ENCODE measurements at regions not wholly inside any gene's neighbourhood (a gene's known extent, or its start where the extent isn't known, plus 50 kb on each side); places are given as distances from the start of the nearest gene placed in this dataset.
"Not testable (repeated sequence)": the region's sequence is repeated elsewhere in the genome, so short reads cannot be mapped to it uniquely, and the experiment has no call there.

- DNase-seq (ENCODE audit: low spot score) (no peak), FAIRE-seq (no peak)
These were observed 375.9 kb downstream of the DAD1 start for GRCh38 chr14:22213120-22213519.

- DNase-seq (ENCODE audit: low spot score) (no peak), FAIRE-seq (no peak)
These were observed 378.1 kb downstream of the DAD1 start for GRCh38 chr14:22210906-22211305.

DNA sequence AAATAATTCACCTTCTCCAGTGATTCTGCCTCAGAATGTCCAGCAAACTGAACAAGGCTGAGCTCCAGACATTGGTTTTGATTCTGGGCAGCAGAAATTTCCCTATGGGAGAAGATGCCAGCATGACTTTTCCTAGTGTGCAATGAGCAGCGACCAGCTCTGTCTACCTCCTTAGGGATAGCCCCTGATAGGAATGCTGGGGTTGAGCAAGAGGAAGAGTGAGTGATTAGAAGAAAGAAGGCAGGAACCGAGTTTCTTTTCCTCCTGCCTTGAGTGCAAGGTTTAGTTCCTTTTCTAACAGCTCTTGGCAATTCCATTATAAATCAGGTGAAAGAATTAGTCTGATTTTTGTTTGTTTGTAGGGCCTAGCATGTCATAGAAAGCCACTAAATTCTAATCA lies 379.0 kb downstream of the DAD1 start:
- no peak for FAIRE-seq
- DNase-seq (ENCODE audit: low spot score), result no peak

GRCh38 chr14:22203036-22203435 lies 386.0 kb downstream of the DAD1 start:
- no peak for FAIRE-seq
- no peak for DNase-seq (ENCODE audit: low spot score)

DNA sequence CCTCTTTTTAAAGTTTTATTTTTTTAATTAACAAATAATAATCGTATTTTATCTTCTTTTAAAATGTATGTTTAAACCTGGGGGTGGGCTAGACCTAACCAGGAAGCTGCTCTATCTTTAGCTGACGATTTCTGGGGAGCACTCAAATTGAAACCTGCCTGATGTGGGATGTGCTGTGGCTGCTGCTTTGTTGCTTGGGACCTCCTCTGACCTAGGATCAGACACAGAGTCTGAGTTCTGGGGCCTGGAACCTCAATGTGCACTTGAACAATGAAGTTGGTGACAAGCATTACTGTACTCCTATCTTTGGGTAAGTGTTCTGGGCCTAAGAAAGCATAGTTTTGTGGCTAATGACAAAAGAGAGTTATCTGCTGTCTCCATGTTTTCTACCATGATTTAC lies 386.7 kb downstream of the DAD1 start:
- DNase-seq (ENCODE audit: low spot score) (no peak), FAIRE-seq (no peak)

GRCh38 chr14:22200977-22201605 lies 387.9 kb downstream of the DAD1 start:
- peak; percentile 59 for DNase-seq (ENCODE audit: low spot score)
- peak; percentile 53 for FAIRE-seq

GRCh38 chr14:22200131-22200530 lies 388.9 kb downstream of the DAD1 start:
- FAIRE-seq; DNase-seq (ENCODE audit: low spot score): not testable (repeated sequence)

DNA sequence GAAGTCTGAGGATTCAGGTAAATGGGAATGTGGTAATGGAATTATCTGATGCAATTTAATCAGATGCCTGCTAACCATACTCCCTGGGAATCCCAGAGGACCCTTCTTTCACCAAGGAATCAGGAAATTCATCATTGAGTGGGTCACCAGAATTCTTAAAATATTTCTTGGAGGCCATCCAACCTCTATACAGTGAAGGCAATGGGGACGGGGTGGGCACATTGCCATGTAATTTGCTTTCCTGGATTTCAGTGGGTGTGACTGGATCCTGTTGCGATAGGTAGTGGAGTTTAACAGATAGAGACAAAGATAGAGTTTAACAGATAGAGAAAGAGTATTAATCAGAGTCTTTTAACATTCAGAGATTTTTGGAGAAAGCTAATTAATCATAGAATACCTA lies 394.4 kb downstream of the DAD1 start:
- DNase-seq (ENCODE audit: low spot score) (no peak), FAIRE-seq (no peak)

GRCh38 chr14:22190411-22191191 lies 398.4 kb downstream of the DAD1 start:
- FAIRE-seq (peak; percentile 4), DNase-seq (ENCODE audit: low spot score) (no peak)

- DNase-seq (ENCODE audit: low spot score) (no peak), FAIRE-seq (no peak)
These were observed 399.1 kb downstream of the DAD1 start for GRCh38 chr14:22189881-22190280.

DNA sequence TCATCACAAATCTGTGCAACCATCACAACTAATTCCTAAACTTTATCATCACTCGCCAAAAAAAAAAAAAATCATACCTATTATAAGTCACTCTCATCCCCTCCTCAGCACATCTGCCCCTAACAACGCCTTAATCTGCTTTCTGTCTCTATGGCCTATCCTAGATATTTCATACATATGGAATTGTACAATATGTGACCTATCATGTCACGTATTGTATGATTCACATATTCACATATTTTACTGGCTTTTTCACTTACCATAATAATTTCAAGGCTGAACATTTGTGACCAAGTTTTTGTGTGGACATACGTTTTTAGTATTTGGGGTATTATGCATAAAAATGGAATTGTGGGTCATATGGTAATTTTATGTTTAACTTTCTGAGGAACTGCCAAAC lies 400.7 kb downstream of the DAD1 start:
- DNase-seq (ENCODE audit: low spot score), result no peak
- FAIRE-seq, result no peak

GRCh38 chr14:22185789-22186188 lies 403.2 kb downstream of the DAD1 start:
- FAIRE-seq, result no peak

DNA sequence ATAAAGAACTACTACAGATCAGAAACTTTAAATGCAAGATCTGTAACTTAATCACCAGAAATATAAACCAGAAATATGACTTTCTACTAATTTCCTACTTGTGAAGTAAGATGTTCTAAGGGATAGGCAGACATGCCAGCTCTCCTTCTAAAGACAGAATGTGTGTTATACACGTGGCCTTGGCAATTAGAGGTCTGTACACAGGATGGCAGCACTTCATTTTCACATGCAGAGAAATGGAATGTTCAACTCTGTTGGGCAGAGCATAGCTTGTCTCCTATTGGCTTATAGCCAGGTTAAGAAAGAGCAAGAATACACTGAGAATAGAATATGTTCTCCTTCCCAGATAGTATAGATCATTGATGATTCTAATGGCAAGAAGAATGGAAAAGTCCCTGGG lies 403.8 kb downstream of the DAD1 start:
- DNase-seq (ENCODE audit: low spot score), result peak; percentile 19
- no peak for FAIRE-seq

More at GRCh38 chr14:22185789-22186188, 403.2 kb downstream of the DAD1 start:
- DNase-seq (ENCODE audit: low spot score), result no peak

GRCh38 chr14:22184830-22185168 lies 404.2 kb downstream of the DAD1 start:
- DNase-seq (ENCODE audit: low spot score) (no peak), FAIRE-seq (no peak)

DNA sequence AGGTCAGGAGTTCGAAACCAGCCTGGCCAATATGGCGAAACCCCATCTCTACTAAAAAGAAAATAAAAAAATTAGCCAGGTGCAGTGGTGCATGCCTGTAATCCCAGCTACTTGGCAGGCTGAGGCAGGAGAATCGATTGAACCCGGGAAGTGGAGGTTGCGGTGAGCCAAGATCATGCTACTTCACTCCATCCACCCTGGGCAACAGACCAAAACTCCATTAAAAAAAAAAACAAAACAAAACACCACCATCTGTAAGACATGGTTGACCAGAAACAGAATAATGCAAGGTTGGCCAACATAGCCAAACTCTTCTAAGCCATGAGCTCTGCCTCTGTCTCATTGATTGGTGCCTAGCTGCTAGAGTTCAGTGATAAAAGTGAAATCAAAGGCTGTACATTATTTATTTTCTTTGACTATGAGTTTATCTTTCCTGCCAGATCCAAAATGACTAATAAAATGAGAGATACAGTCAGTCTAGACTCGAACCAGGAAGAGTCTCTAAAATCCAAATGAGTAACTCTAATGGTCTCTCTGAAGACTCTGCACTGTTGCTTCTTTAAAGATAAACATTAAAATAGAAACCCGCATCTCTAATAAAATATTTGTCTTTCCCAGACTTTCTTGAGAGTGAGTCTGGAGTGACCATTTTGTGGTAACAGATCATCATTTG lies 404.7 kb downstream of the DAD1 start:
- DNase-seq (ENCODE audit: low spot score), result peak; percentile 65
- FAIRE-seq, result peak; percentile 90

DNA sequence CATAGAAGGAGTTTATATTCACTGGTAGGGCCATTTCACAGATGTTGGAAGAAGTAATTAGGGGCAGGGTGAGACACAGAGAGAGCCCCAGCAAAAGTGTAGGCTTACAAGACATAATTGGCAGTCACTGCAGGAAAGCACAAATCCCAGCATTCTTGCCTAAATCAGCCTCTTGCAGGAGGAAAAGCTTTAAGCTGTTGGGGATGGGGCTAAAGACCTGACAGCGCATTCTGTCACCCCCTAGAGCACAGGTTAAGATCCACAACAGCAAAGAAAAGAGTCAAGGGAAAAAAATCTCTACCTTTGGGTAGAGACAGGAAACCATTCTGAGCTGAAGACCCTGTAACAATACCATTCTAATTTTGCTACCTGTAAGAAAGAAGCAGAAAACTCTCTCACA lies 409.0 kb downstream of the DAD1 start:
- DNase-seq (ENCODE audit: low spot score) (no peak), FAIRE-seq (no peak)

DNA sequence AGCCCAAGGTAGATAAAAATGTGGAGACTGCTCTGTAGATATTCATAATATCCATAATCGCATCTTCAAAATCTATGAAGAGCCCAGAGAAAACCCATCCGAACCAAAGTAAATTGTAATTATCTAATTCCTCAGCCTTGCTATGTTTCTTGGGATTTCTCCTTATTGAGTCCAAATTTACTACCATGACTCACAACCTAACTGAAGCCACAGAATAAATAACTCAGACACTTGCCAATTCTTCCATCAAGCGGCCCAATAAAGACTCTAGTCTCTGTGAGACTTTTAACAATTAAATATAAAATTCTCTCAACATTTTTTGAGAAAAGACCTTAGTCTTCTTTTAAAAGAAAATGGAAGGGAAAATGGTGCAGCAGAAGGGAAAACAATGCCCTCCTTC lies 409.8 kb downstream of the DAD1 start:
- FAIRE-seq (peak; percentile 77), DNase-seq (ENCODE audit: low spot score) (no peak)

GRCh38 chr14:22178333-22178839 lies 410.6 kb downstream of the DAD1 start:
- peak; percentile 60 for FAIRE-seq
- no peak for DNase-seq (ENCODE audit: low spot score)

- FAIRE-seq, result no peak
These were observed 411.2 kb downstream of the DAD1 start for GRCh38 chr14:22177870-22178269.

GRCh38 chr14:22176957-22177356 lies 412.1 kb downstream of the DAD1 start:
- DNase-seq (ENCODE audit: low spot score) (no peak), FAIRE-seq (no peak)

More at GRCh38 chr14:22177870-22178269, 411.2 kb downstream of the DAD1 start:
- DNase-seq (ENCODE audit: low spot score), result no peak

DNA sequence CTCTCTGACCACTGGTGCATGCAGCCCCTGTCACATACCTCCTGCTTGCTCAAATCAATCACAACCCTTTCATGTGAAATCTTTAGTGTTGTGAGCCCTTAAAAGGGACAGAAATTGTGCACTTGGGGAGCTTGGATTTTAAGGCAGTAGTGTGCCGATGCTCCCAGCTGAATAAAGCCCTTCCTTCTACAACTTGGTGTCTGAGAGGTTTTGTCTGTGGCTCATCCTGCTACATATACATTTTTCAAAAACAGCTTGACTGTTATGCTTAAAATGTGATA lies 413.8 kb downstream of the DAD1 start:
- not testable (repeated sequence) for DNase-seq (ENCODE audit: low spot score); FAIRE-seq

All from RCC 7860 (cell line).